ENCODE measurements at regions not wholly inside any gene's neighbourhood (a gene's known extent, or its start where the extent isn't known, plus 50 kb on each side); places are given as distances from the start of the nearest gene placed in this dataset.

DNA sequence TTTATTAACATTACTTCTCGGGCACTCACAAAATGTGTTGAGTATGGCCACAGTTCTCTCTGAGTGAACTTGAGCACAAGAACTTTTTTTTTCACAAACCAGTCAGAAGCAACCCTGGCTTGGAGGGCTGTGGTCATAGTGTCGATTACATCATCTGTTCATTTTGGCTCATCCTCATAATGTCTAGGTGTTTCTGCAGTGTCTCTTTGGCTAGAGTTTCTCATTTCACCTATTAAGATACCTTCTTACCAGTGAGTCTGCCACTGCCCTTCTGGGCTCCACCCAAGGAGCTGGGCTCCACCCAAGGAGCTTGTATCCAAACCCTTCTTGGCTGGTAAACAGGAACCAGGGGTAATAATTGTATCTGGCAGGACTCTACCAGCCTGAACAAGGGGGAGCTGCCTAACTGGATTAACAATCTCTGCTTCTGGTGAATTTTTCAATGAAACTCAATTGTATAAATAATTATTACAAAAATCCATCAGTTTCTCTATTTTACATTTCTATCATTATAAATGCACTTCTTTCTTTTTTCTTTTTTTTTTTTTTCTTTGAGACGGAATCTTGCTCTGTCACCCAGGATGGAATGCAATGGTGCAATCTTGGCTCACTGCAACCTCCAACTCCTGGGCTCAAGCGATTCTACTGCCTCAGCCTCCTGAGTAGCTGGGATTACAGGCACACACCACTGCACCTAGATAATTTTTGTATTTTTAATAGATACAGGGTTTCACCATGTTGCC, 667.7 kb upstream of the SLIT2 start:
- ATAC-seq (no peak), DNase-seq (no peak)
- no peaks in the 10 kb centered on the region for H3K36me3 ChIP-seq
- H3K4me3 ChIP-seq, result no peak overlapping the region
- no peaks in the 10 kb centered on the region for H3K9me3 ChIP-seq
- TF ChIP-seq, protein P1, sequence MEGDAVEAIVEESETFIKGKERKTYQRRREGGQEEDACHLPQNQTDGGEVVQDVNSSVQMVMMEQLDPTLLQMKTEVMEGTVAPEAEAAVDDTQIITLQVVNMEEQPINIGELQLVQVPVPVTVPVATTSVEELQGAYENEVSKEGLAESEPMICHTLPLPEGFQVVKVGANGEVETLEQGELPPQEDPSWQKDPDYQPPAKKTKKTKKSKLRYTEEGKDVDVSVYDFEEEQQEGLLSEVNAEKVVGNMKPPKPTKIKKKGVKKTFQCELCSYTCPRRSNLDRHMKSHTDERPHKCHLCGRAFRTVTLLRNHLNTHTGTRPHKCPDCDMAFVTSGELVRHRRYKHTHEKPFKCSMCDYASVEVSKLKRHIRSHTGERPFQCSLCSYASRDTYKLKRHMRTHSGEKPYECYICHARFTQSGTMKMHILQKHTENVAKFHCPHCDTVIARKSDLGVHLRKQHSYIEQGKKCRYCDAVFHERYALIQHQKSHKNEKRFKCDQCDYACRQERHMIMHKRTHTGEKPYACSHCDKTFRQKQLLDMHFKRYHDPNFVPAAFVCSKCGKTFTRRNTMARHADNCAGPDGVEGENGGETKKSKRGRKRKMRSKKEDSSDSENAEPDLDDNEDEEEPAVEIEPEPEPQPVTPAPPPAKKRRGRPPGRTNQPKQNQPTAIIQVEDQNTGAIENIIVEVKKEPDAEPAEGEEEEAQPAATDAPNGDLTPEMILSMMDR (IDR thresholded peaks at IDR 0.05 in 4 of 5, conservative IDR thresholded peaks at IDR 0.05 in 1 of 5), result no peak
- no peak for TF ChIP-seq POLR2A (IDR thresholded peaks at IDR 0.05)
- no peak overlapping the region for H3K27ac ChIP-seq
- no peaks in the 10 kb centered on the region for H3K4me1 ChIP-seq
- intact Hi-C loops (cut with DNase I; ENCODE audit: low total_unique reads), result no loop called here
- in situ Hi-C loops (cut with MboI; ENCODE audit: low sequenced_read_pairs in 4 of 4), result no loop called here
- no peaks in the 10 kb centered on the region for H3K27me3 ChIP-seq

DNA sequence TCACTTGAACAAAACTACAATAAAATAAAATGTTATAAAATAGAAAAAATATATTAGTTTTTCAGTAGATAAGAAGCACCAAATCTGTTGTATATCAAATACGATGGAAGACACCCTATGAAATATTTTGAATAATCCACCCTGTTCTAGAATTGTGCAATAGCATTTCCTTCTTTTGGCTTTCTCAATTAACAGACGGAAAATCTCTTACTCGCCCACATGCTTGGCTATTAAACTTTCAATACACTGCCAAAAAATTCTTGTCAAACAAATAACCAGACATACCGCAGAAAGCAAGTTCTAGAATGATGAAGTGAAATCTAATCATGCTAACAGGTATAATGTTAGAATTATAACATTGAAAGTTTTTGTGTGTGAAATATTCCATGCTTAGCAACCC, 671.6 kb upstream of the SLIT2 start:
- H3K36me3 ChIP-seq, result no peaks in the 10 kb centered on the region
- no peaks in the 10 kb centered on the region for H3K27me3 ChIP-seq
- H3K4me1 ChIP-seq, result no peaks in the 10 kb centered on the region
- no peak for DNase-seq
- no peak overlapping the region for H3K4me3 ChIP-seq
- TF ChIP-seq, protein P1 (IDR thresholded peaks at IDR 0.05 in 4 of 5, conservative IDR thresholded peaks at IDR 0.05 in 1 of 5), result no peak
- TF ChIP-seq POLR2A (IDR thresholded peaks at IDR 0.05), result no peak
- intact Hi-C loops (cut with DNase I; ENCODE audit: low total_unique reads) (no loop called here), in situ Hi-C loops (cut with MboI; ENCODE audit: low sequenced_read_pairs in 4 of 4) (no loop called here)
- no peaks in the 10 kb centered on the region for H3K9me3 ChIP-seq
- no peak overlapping the region for H3K27ac ChIP-seq
- peak in 1 of 2 donors; percentile 68 for ATAC-seq

DNA sequence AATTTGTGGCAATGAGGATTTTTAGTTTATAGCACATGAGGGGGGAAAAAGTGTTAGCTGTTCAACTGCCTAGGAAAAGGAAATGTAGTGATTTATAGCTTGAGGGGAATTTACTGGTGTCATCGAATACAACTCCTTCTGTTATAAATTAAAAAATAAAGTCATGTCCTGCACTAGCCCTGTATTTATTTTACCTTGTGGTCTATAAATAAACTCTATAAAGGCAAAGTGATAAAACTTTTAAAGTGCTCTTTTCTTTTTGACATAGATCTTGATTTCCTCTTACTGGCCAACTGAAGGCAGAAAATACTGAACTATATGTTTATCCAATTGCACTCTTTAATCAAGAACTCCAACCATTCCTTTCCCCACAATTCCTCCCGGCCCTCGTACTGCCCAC, 672.1 kb upstream of the SLIT2 start:
- Histone ChIP-seq H3K36me3 (no peaks in the 10 kb centered on the region), H3K4me3 (no peak overlapping the region), H3K27me3 (no peaks in the 10 kb centered on the region), H3K27ac (no peak overlapping the region), H3K4me1 (no peaks in the 10 kb centered on the region), H3K9me3 (no peaks in the 10 kb centered on the region)
- in situ Hi-C loops (cut with MboI; ENCODE audit: low sequenced_read_pairs in 4 of 4) (no loop called here), intact Hi-C loops (cut with DNase I; ENCODE audit: low total_unique reads) (no loop called here)
- TF ChIP-seq POLR2A (IDR thresholded peaks at IDR 0.05), result no peak
- TF ChIP-seq, protein P1 (IDR thresholded peaks at IDR 0.05 in 4 of 5, conservative IDR thresholded peaks at IDR 0.05 in 1 of 5), result no peak
- ATAC-seq (no peak), DNase-seq (no peak)

- Histone ChIP-seq H3K9me3 (no peaks in the 10 kb centered on the region), H3K4me1 (no peaks in the 10 kb centered on the region), H3K27ac (no peak overlapping the region), H3K27me3 (no peaks in the 10 kb centered on the region), H3K4me3 (no peak overlapping the region), H3K36me3 (no peaks in the 10 kb centered on the region)
- ATAC-seq (no peak), DNase-seq (no peak)
- intact Hi-C loops (cut with DNase I; ENCODE audit: low total_unique reads), result no loop called here
- in situ Hi-C loops (cut with MboI; ENCODE audit: low sequenced_read_pairs in 4 of 4), result no loop called here
- TF ChIP-seq POLR2A (IDR thresholded peaks at IDR 0.05), result no peak
- TF ChIP-seq, protein P1 (IDR thresholded peaks at IDR 0.05 in 4 of 5, conservative IDR thresholded peaks at IDR 0.05 in 1 of 5), result no peak
These were observed 674.6 kb upstream of the SLIT2 start for GRCh38 chr4:19577097-19577496.

- no peak overlapping the region for H3K4me3 ChIP-seq
- H3K9me3 ChIP-seq, result no peaks in the 10 kb centered on the region
- no peak for DNase-seq
- TF ChIP-seq, protein P1 (IDR thresholded peaks at IDR 0.05 in 4 of 5, conservative IDR thresholded peaks at IDR 0.05 in 1 of 5), result no peak
- no peak for TF ChIP-seq POLR2A (IDR thresholded peaks at IDR 0.05)
- intact Hi-C loops (cut with DNase I; ENCODE audit: low total_unique reads), result no loop called here
- H3K27ac ChIP-seq, result no peak overlapping the region
- no peaks in the 10 kb centered on the region for H3K27me3 ChIP-seq
- no peak for ATAC-seq
- in situ Hi-C loops (cut with MboI; ENCODE audit: low sequenced_read_pairs in 4 of 4), result no loop called here
- no peaks in the 10 kb centered on the region for H3K4me1 ChIP-seq
- no peaks in the 10 kb centered on the region for H3K36me3 ChIP-seq
These were observed 675.8 kb upstream of the SLIT2 start for GRCh38 chr4:19575924-19576323.

Measured in gastrocnemius medialis (tissue), 4 donors.